ENCODE measurements at regions not wholly inside any gene's neighbourhood (a gene's known extent, or its start where the extent isn't known, plus 50 kb on each side); places are given as distances from the start of the nearest gene placed in this dataset.

DNA sequence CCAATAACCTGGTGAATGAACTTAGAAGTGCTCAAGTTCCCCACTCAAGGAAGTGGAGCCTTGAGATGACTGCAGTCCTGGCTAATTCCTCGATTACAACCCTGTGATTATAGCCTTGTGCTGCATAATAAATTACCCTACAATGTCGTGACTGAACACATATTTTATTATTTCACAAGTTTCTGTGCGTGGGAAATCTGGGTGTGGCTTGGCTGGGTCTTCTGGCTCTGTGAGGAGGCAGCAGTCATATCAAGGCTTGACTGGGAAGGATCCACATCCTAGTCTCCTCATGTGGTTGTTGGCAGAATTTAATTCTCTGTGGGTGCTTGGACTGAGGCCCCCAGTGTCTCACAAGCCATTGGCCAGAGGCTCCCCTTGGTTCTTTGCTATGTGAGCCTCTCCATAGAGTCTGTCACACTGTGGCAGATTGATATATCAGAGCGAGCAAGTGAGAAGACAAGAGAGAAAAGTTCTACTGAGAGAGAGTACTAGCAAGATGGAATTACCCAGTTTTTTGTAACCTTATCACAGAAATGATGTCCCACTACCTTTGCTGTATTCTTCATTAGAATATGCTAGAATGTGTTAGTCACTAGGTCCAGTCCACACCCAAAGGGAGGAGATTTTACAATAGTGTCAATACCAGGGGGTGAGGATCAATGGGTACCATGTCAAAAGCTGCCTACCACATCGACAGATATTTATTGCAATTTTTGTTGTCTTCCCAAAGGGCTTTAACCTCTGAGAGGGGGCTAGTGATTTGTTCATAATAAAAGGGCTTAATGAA, 102.8 kb upstream of the TBC1D5 start:
- TF ChIP-seq SUZ12 (IDR thresholded peaks at IDR 0.05; ENCODE audit: extremely low read depth, insufficient read depth, insufficient read length) (no peak), YY1 (IDR thresholded peaks at IDR 0.05; ENCODE audit: insufficient read depth, insufficient read length) (no peak), ZNF274 (IDR thresholded peaks at IDR 0.05; ENCODE audit: low read depth, low read length) (no peak)
